H1 (cell line): ENCODE measurements at regions not wholly inside any gene's neighbourhood (a gene's known extent, or its start where the extent isn't known, plus 50 kb on each side); places are given as distances from the start of the nearest gene placed in this dataset.

Experiments used
- ATF2 ChIP-seq: IDR thresholded peaks from 2 replicates; pipeline ENCODE4 v1.6.1; 2012; ENCODE audit warnings: low read length, inconsistent platforms
- CEBPB ChIP-seq: IDR thresholded peaks from 2 replicates; pipeline ENCODE4 v1.6.1; 2012; ENCODE audit warnings: low read depth, low read length
- CHD2 ChIP-seq: IDR thresholded peaks from 2 replicates; pipeline ENCODE4 v1.6.1; 2012; ENCODE audit warnings: low read length, improper control_type of control experiment
- CTCF ChIP-seq, 3 experiments: IDR thresholded peaks; 1 replicate in 2 of 3; 2 replicates in 1 of 3; pipeline versions ENCODE4 v1.5.1 to v1.6.1; 2011; ENCODE audit warnings: low read length in 3 of 3, mild to moderate bottlenecking in 3 of 3, inconsistent platforms in 2 of 3, low read depth in 1 of 3, moderate library complexity in 1 of 3; ENCODE audit not compliant: insufficient read depth in 1 of 3; ENCODE audit errors: control extremely low read depth in 1 of 3
- EP300 ChIP-seq, 2 experiments: IDR thresholded peaks; 1 replicate in 1 of 2; 2 replicates in 1 of 2; pipeline ENCODE4 v1.6.1; 2011 to 2012; ENCODE audit warnings: low read depth in 2 of 2, low read length in 2 of 2, mild to moderate bottlenecking in 2 of 2, borderline replicate concordance in 1 of 2, inconsistent platforms in 1 of 2, moderate library complexity in 1 of 2
- HDAC2 ChIP-seq, 2 experiments: fragments of 300-600 bp in 1 of 2; sonication (generic) in 1 of 2; IDR thresholded peaks; 2 replicates each; pipeline ENCODE4 v1.6.1; 2011 to 2012; ENCODE audit warnings: low read depth in 2 of 2, low read length in 2 of 2, mild to moderate bottlenecking in 2 of 2, moderate library complexity in 2 of 2, borderline replicate concordance in 1 of 2, inconsistent platforms in 1 of 2
- MAX ChIP-seq: IDR thresholded peaks from 2 replicates; pipeline ENCODE4 v1.6.1; 2012; ENCODE audit warnings: inconsistent platforms
- POLR2A ChIP-seq, 2 experiments: IDR thresholded peaks; 1 replicate in 1 of 2; 2 replicates in 1 of 2; pipeline ENCODE4 v1.6.1; 2011; ENCODE audit warnings: low read depth in 2 of 2, low read length in 2 of 2, mild to moderate bottlenecking in 2 of 2; ENCODE audit errors: control extremely low read depth in 1 of 2
- POLR2AphosphoS5 ChIP-seq: IDR thresholded peaks from 2 replicates; pipeline ENCODE4 v1.6.1; 2011; ENCODE audit warnings: low read depth, low read length
- RAD21 ChIP-seq, 2 experiments: IDR thresholded peaks in 1 of 2; conservative IDR thresholded peaks in 1 of 2; 2 replicates each; pipeline ENCODE4 v1.6.1; 2011; ENCODE audit warnings: low read depth in 2 of 2, low read length in 2 of 2, improper control_type of control experiment in 1 of 2, inconsistent platforms in 1 of 2, mild to moderate bottlenecking in 1 of 2, moderate library complexity in 1 of 2
- TEAD4 ChIP-seq: IDR thresholded peaks from 2 replicates; pipeline ENCODE4 v1.6.1; 2012; ENCODE audit warnings: low read depth, low read length, inconsistent platforms, mixed read lengths
- ZNF274 ChIP-seq: IDR thresholded peaks from 2 replicates; pipeline ENCODE4 v1.7.0; 2012; ENCODE audit warnings: low read length, borderline replicate concordance; ENCODE audit errors: extremely low read depth

- no peak for TF ChIP-seq POLR2A (IDR thresholded peaks at IDR 0.05; ENCODE audit: control extremely low read depth in 1 of 2, low read depth in 2 of 2, low read length in 2 of 2)
- TF ChIP-seq RAD21 (IDR thresholded peaks at IDR 0.05 in 1 of 2, conservative IDR thresholded peaks at IDR 0.05 in 1 of 2; ENCODE audit: low read depth in 2 of 2, low read length in 2 of 2), result no peak
- no peak for TF ChIP-seq CHD2
- no peak for TF ChIP-seq EP300 (IDR thresholded peaks at IDR 0.05; ENCODE audit: borderline replicate concordance in 1 of 2, low read depth in 2 of 2, low read length in 2 of 2)
- TF ChIP-seq CTCF (IDR thresholded peaks at IDR 0.05; ENCODE audit: control extremely low read depth in 1 of 3, insufficient read depth in 1 of 3, low read depth in 1 of 3, low read length in 3 of 3), result no peak
- TF ChIP-seq CEBPB, result no peak
- TF ChIP-seq MAX, result no peak
- no peak for TF ChIP-seq POLR2AphosphoS5
- no peak for TF ChIP-seq ZNF274
- no peak for TF ChIP-seq ATF2
- TF ChIP-seq HDAC2 (IDR thresholded peaks at IDR 0.05; ENCODE audit: borderline replicate concordance in 1 of 2, low read depth in 2 of 2, low read length in 2 of 2), result no peak
- TF ChIP-seq TEAD4, result no peak
Measured at GRCh38 chr15:69804786-69805185, 292.9 kb downstream of the TLE3 start.
